Osteocyte (in vitro differentiated cells): ENCODE measurements at regions not wholly inside any gene's neighbourhood (a gene's known extent, or its start where the extent isn't known, plus 50 kb on each side); places are given as distances from the start of the nearest gene placed in this dataset.

Experiments
- DNase-seq: peaks from one replicate; pipeline ENCODE4 v3.0.0; 2021; ENCODE audit warnings: mixed read lengths; ENCODE audit not compliant: unreplicated experiment; ENCODE audit errors: extremely low spot score
- H3K27ac Mint-ChIP-seq: one replicate; pipeline ENCODE4 v1.8.0; 2021; ENCODE audit warnings: mild to moderate bottlenecking, mixed read lengths; ENCODE audit not compliant: unreplicated experiment
- H3K27me3 Mint-ChIP-seq: one replicate; pipeline ENCODE4 v1.8.0; 2021; ENCODE audit warnings: mixed read lengths; ENCODE audit not compliant: unreplicated experiment
- H3K36me3 Mint-ChIP-seq: one replicate; pipeline ENCODE4 v1.8.0; 2021; ENCODE audit warnings: mixed read lengths; ENCODE audit not compliant: unreplicated experiment
- H3K4me1 Mint-ChIP-seq: one replicate; pipeline ENCODE4 v1.8.0; 2021; ENCODE audit warnings: mixed read lengths; ENCODE audit not compliant: unreplicated experiment
- H3K4me3 Mint-ChIP-seq: one replicate; pipeline ENCODE4 v1.8.0; 2021; ENCODE audit warnings: mild to moderate bottlenecking, moderate library complexity, mixed read lengths; ENCODE audit not compliant: unreplicated experiment
- H3K9me3 Mint-ChIP-seq: one replicate; pipeline ENCODE4 v1.8.0; 2021; ENCODE audit warnings: mixed read lengths; ENCODE audit not compliant: unreplicated experiment
- TF ChIP-seq, protein P1 (sequence below): fragments of 200-600 bp; sonication (generic); IDR thresholded peaks from 2 replicates; pipeline ENCODE4 v1.5.0; 2021; ENCODE audit warnings: antibody characterized with exemption, mild to moderate bottlenecking, moderate library complexity

DNA sequence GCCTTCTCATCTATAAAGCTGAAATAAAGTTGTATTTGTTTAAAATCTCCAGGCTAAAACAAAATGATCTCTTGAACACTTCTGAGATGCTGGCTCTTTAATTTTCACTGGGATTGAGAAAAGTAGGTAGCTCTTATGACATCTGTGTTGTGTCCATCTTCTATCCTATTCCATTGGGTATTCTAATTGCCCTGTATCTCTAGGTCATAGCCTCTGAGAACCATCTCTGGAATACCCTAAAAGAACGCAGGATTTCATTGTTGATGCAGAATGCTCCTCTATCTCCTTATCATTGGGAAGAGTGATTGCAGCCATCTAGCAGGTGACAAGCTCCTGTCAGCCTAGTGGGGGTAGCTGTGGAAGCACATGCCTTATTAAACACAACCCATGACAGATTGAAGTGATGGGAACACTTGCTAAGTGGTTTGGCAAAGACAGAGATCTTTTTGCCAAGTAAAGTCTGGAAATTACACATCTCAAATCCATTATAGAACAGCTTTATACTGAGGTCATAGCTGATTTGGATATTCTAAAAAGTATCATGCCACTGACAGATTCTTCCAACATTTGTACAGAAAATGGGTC is 178.2 kb downstream of the TDRD15 start:
- no peaks in the 10 kb centered on the region for H3K36me3 Mint-ChIP-seq
- TF ChIP-seq, protein P1, sequence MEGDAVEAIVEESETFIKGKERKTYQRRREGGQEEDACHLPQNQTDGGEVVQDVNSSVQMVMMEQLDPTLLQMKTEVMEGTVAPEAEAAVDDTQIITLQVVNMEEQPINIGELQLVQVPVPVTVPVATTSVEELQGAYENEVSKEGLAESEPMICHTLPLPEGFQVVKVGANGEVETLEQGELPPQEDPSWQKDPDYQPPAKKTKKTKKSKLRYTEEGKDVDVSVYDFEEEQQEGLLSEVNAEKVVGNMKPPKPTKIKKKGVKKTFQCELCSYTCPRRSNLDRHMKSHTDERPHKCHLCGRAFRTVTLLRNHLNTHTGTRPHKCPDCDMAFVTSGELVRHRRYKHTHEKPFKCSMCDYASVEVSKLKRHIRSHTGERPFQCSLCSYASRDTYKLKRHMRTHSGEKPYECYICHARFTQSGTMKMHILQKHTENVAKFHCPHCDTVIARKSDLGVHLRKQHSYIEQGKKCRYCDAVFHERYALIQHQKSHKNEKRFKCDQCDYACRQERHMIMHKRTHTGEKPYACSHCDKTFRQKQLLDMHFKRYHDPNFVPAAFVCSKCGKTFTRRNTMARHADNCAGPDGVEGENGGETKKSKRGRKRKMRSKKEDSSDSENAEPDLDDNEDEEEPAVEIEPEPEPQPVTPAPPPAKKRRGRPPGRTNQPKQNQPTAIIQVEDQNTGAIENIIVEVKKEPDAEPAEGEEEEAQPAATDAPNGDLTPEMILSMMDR: no peak
- H3K27me3 Mint-ChIP-seq: peaks cover 5% of the 10 kb centered on the region
- H3K4me1 Mint-ChIP-seq: peaks cover 2% of the 10 kb centered on the region
- no peaks in the 10 kb centered on the region for H3K9me3 Mint-ChIP-seq
- no peak overlapping the region for H3K27ac Mint-ChIP-seq
- no peak overlapping the region for H3K4me3 Mint-ChIP-seq
- DNase-seq: no peak

DNA sequence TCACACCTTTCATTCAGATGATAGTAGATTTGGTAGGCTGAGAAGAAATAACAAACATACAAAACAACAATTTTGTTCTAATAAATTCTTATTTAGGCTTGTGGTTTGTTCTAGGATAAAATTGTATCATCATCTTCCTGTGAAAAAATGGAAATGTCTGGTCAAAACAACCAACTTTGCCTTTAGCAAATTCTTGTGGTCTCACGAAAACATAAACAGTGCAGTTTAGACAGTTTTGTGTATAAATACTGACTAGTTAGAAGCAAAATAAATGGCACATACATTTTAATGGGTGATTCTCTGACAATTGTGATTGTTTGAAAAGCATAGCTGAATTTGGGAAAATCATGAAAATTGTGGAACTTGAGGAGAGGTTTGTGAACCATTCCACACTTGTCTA is 180.1 kb downstream of the TDRD15 start:
- no peaks in the 10 kb centered on the region for H3K36me3 Mint-ChIP-seq
- no peak overlapping the region for H3K4me3 Mint-ChIP-seq
- H3K27ac Mint-ChIP-seq: no peak overlapping the region
- DNase-seq: no peak
- H3K9me3 Mint-ChIP-seq: no peaks in the 10 kb centered on the region
- TF ChIP-seq, protein P1: no peak
- H3K27me3 Mint-ChIP-seq: peaks cover 2% of the 10 kb centered on the region
- peaks cover 2% of the 10 kb centered on the region for H3K4me1 Mint-ChIP-seq

DNA sequence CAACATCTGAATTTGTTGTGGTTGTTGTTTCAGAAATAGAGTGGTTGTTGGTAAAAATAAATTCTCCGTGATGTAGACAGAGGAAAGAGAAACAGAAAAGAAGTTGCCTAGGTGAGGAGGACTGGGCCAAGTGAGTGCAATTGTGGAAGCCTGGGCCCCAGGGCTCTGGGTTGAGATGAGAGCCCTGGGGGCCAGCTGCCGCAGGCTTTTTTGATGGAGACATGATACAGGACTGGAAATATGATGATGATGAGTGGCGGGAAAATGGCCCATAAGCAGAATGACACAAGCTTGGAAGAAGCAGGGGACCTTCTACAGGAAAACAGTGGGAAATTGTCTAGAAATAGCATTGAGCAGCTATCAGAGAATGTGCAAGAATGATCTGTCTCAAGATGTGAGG is 181.8 kb downstream of the TDRD15 start:
- H3K27me3 Mint-ChIP-seq: peaks cover 2% of the 10 kb centered on the region
- no peaks in the 10 kb centered on the region for H3K9me3 Mint-ChIP-seq
- H3K4me1 Mint-ChIP-seq: peaks cover 2% of the 10 kb centered on the region
- TF ChIP-seq, protein P1: no peak
- no peaks in the 10 kb centered on the region for H3K36me3 Mint-ChIP-seq
- no peak overlapping the region for H3K27ac Mint-ChIP-seq
- DNase-seq: no peak
- H3K4me3 Mint-ChIP-seq: no peak overlapping the region

- Mint-ChIP-seq H3K4me3 (no peak overlapping the region), H3K36me3 (no peaks in the 10 kb centered on the region), H3K4me1 (peaks cover 2% of the 10 kb centered on the region), H3K27ac (no peak overlapping the region), H3K9me3 (no peaks in the 10 kb centered on the region), H3K27me3 (peaks cover 2% of the 10 kb centered on the region)
- DNase-seq: no peak
- TF ChIP-seq, protein P1: no peak
Observed at GRCh38 chr2:21306235-21306634, 182.5 kb downstream of the TDRD15 start.

DNA sequence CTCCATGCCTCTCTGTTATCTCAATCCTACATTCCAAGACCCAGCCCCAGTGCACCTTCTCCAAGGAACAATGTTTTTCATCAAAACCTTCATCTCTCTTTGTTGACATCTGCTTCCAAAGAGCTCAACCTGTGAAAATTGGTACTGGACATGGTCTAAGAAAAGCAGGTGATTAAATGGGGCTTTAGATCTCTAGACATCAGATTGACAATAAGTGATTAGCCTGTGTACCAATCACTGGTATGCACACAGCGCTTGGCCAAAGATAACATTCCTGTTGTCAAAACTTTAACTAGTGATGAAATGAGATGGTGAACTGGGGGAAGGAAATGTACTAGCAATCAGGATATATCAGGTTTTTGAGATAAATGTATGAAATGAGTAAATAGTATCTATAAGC is 183.3 kb downstream of the TDRD15 start:
- TF ChIP-seq, protein P1: no peak
- Mint-ChIP-seq H3K9me3 (no peaks in the 10 kb centered on the region), H3K27me3 (no peaks in the 10 kb centered on the region), H3K4me1 (peaks cover 2% of the 10 kb centered on the region), H3K27ac (no peak overlapping the region), H3K36me3 (no peaks in the 10 kb centered on the region), H3K4me3 (no peak overlapping the region)
- DNase-seq: no peak
